CD4-positive, alpha-beta T cell (primary cell): ENCODE measurements at regions not wholly inside any gene's neighbourhood (a gene's known extent, or its start where the extent isn't known, plus 50 kb on each side); places are given as distances from the start of the nearest gene placed in this dataset.

Source experiments
- ATAC-seq: fragments of 200-7000 bp; cut with Tn5 transposase; one replicate; pipeline ENCODE4 v1.10.0; 2022; ENCODE audit warnings: mild to moderate bottlenecking; ENCODE audit not compliant: poor library complexity
- CTCF ChIA-PET: fragments of 350-600 bp; sonication (Branson Sonifier 250); formaldehyde crosslinking; loops from one replicate; lab custom pipeline; 2021; ENCODE audit warnings: antibody characterized with exemption, inconsistent platforms; lab: Charles Lee
- POLR2A ChIA-PET: fragments of 350-600 bp; sonication (Branson Sonifier 250); formaldehyde crosslinking; loops from one replicate; lab custom pipeline; 2021; ENCODE audit warnings: antibody characterized with exemption, inconsistent platforms; lab: Charles Lee
- DNase-seq, 14 experiments: peaks; one replicate each; pipeline ENCODE4 v3.0.0-alpha.2; 2013 to 2020; ENCODE audit warnings: mixed read lengths in 2 of 14
- H3K27ac ChIP-seq, 2 donors: one replicate each; pipeline versions ENCODE4 v1.5.1 to v1.7.0; 2013; ENCODE audit warnings: low read length in 2 of 2, low read depth in 1 of 2, mild to moderate bottlenecking in 1 of 2
- H3K27me3 ChIP-seq, 2 experiments: 1 replicate in 1 of 2; 2 replicates in 1 of 2; pipeline versions ENCODE4 v1.6.1 to v1.7.0; 2013; ENCODE audit warnings: low read length in 2 of 2, control low read depth in 1 of 2, mild to moderate bottlenecking in 1 of 2, moderate library complexity in 1 of 2; ENCODE audit not compliant: insufficient read depth in 2 of 2, control insufficient read depth in 1 of 2
- H3K36me3 ChIP-seq: one replicate; pipeline ENCODE4 v1.6.1; 2013; ENCODE audit warnings: low read length, control low read depth; ENCODE audit not compliant: insufficient read depth
- H3K4me1 ChIP-seq: one replicate; pipeline ENCODE4 v1.6.1; 2013; ENCODE audit warnings: low read length, control low read depth; ENCODE audit not compliant: insufficient read depth
- H3K4me3 ChIP-seq: one replicate; pipeline ENCODE4 v1.5.1; 2013; ENCODE audit warnings: mild to moderate bottlenecking, low read length, moderate library complexity
- H3K9me3 ChIP-seq, 2 experiments: 1 replicate in 1 of 2; 2 replicates in 1 of 2; pipeline versions ENCODE4 v1.6.1 to v1.7.0; 2013; ENCODE audit warnings: low read length in 2 of 2, mild to moderate bottlenecking in 2 of 2, control low read depth in 1 of 2, moderate library complexity in 1 of 2; ENCODE audit not compliant: control insufficient read depth in 1 of 2, insufficient read depth in 1 of 2
- H3K27ac Mint-ChIP-seq: one replicate; pipeline ENCODE4 v1.8.0; 2020; ENCODE audit warnings: mixed read lengths
- H3K27me3 Mint-ChIP-seq: one replicate; pipeline ENCODE4 v1.8.0; 2021; ENCODE audit warnings: mixed read lengths
- H3K36me3 Mint-ChIP-seq: one replicate; pipeline ENCODE4 v1.8.0; 2021; ENCODE audit warnings: low read depth, mixed read lengths
- H3K4me1 Mint-ChIP-seq: one replicate; pipeline ENCODE4 v1.8.0; 2021; ENCODE audit warnings: low read depth, mixed read lengths
- H3K4me3 Mint-ChIP-seq: one replicate; pipeline ENCODE4 v1.8.0; 2020; ENCODE audit warnings: mild to moderate bottlenecking, mixed read lengths
- H3K9me3 Mint-ChIP-seq: one replicate; pipeline ENCODE4 v1.8.0; 2020; ENCODE audit warnings: mixed read lengths
- intact Hi-C, 2 experiments: fragments of 100-400 bp; cut with DNase I in 1 of 2; cut with micrococcal nuclease in 1 of 2; formaldehyde crosslinking; loops; one replicate each; pipeline versions ENCODE4 v1.15.1 to v1.9.0; 2023 to 2025; cut with DNase I, micrococcal nuclease
- TF ChIP-seq, protein P1 (sequence below): fragments of 200-600 bp; IDR thresholded peaks from one replicate; pipeline ENCODE4 v1.8.0; 2022; ENCODE audit warnings: antibody characterized with exemption, mild to moderate bottlenecking

DNA sequence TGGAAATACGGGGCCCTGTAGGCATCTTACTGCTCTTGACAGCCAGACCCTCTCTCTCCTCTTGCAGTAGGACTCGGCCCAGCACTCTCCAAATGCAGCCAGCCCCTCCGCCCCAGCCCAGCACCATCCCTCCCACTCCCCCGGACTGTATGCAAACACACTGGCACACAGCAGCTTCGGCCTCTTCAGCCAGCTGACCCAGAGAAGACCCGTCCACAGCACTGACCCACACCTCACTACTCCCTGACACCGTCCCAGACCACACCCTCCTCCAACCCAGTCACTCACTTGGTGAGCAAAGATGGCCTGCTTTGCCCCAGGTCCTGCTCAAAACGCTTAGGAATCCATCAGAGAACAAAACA, 164.6 kb downstream of the IGLL1 start:
- H3K4me3 ChIP-seq, result no peak overlapping the region
- no peaks in the 10 kb centered on the region for H3K36me3 ChIP-seq
- CTCF ChIA-PET, result no interaction called here
- intact Hi-C loops, result no loop called here
- H3K4me1 ChIP-seq, result no peaks in the 10 kb centered on the region
- Mint-ChIP-seq H3K36me3 (no peaks in the 10 kb centered on the region), H3K4me1 (peaks cover 21% of the 10 kb centered on the region), H3K27ac (no peak overlapping the region), H3K9me3 (no peaks in the 10 kb centered on the region), H3K4me3 (no peak overlapping the region), H3K27me3 (peaks cover 7% of the 10 kb centered on the region)
- ATAC-seq (no peak), DNase-seq (no peak)
- no peak overlapping the region for H3K27ac ChIP-seq
- TF ChIP-seq, protein P1, sequence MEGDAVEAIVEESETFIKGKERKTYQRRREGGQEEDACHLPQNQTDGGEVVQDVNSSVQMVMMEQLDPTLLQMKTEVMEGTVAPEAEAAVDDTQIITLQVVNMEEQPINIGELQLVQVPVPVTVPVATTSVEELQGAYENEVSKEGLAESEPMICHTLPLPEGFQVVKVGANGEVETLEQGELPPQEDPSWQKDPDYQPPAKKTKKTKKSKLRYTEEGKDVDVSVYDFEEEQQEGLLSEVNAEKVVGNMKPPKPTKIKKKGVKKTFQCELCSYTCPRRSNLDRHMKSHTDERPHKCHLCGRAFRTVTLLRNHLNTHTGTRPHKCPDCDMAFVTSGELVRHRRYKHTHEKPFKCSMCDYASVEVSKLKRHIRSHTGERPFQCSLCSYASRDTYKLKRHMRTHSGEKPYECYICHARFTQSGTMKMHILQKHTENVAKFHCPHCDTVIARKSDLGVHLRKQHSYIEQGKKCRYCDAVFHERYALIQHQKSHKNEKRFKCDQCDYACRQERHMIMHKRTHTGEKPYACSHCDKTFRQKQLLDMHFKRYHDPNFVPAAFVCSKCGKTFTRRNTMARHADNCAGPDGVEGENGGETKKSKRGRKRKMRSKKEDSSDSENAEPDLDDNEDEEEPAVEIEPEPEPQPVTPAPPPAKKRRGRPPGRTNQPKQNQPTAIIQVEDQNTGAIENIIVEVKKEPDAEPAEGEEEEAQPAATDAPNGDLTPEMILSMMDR, result no peak
- no peaks in the 10 kb centered on the region for H3K9me3 ChIP-seq
- POLR2A ChIA-PET, result no interaction called here
- H3K27me3 ChIP-seq, result no peaks in the 10 kb centered on the region

GRCh38 chr22:23414727-23415489, 165.2 kb downstream of the IGLL1 start:
- Mint-ChIP-seq H3K9me3 (no peaks in the 10 kb centered on the region), H3K27me3 (peaks cover 7% of the 10 kb centered on the region)
- CTCF ChIA-PET, result no interaction called here

GRCh38 chr22:23411739-23412138, 168.4 kb downstream of the IGLL1 start:
- H3K36me3 ChIP-seq, result no peaks in the 10 kb centered on the region
- no peaks in the 10 kb centered on the region for H3K9me3 Mint-ChIP-seq
- H3K27ac Mint-ChIP-seq, result peak overlapping the region; percentile 4
- intact Hi-C loops, result no loop called here
- peaks cover 21% of the 10 kb centered on the region for H3K4me1 Mint-ChIP-seq
- TF ChIP-seq, protein P1, result no peak
- no peaks in the 10 kb centered on the region for H3K4me1 ChIP-seq
- ChIA-PET POLR2A (no interaction called here), CTCF (interaction anchor here (0.8 kb wide), 1 partner anchor 36 kb away, joined by 3 read pairs; no protein-coding TSS in a partner anchor)
- H3K4me3 ChIP-seq, result no peak overlapping the region
- H3K27me3 ChIP-seq, result no peaks in the 10 kb centered on the region
- no peaks in the 10 kb centered on the region for H3K36me3 Mint-ChIP-seq
- no peak overlapping the region for H3K4me3 Mint-ChIP-seq
- H3K27me3 Mint-ChIP-seq, result no peaks in the 10 kb centered on the region
- H3K9me3 ChIP-seq, result no peaks in the 10 kb centered on the region
- DNase-seq, result no peak
- ATAC-seq, result no peak
- H3K27ac ChIP-seq, result no peak overlapping the region

More at GRCh38 chr22:23414727-23415489, 165.2 kb downstream of the IGLL1 start:
- intact Hi-C loops, result no loop called here
- ATAC-seq (no peak), DNase-seq (no peak)
- H3K4me3 ChIP-seq, result no peak overlapping the region
- no peaks in the 10 kb centered on the region for H3K9me3 ChIP-seq
- no peak overlapping the region for H3K4me3 Mint-ChIP-seq
- no peaks in the 10 kb centered on the region for H3K27me3 ChIP-seq
- H3K27ac ChIP-seq, result no peak overlapping the region
- H3K27ac Mint-ChIP-seq, result no peak overlapping the region
- TF ChIP-seq, protein P1, result no peak
- no peaks in the 10 kb centered on the region for H3K36me3 Mint-ChIP-seq
- peaks cover 21% of the 10 kb centered on the region for H3K4me1 Mint-ChIP-seq
- POLR2A ChIA-PET, result no interaction called here
- H3K4me1 ChIP-seq, result no peaks in the 10 kb centered on the region
- H3K36me3 ChIP-seq, result no peaks in the 10 kb centered on the region
